RCC 7860 (cell line): ENCODE measurements at regions not wholly inside any gene's neighbourhood (a gene's known extent, or its start where the extent isn't known, plus 50 kb on each side); places are given as distances from the start of the nearest gene placed in this dataset.

Source experiments
- DNase-seq: peaks from one replicate; pipeline ENCODE4 v3.0.0-alpha.2; 2015; ENCODE audit warnings: low spot score
- FAIRE-seq: peaks from 2 replicates; lab custom pipeline; 2012; peaks lifted over from hg19 to GRCh38; lab: Jason Lieb, UNC

DNA sequence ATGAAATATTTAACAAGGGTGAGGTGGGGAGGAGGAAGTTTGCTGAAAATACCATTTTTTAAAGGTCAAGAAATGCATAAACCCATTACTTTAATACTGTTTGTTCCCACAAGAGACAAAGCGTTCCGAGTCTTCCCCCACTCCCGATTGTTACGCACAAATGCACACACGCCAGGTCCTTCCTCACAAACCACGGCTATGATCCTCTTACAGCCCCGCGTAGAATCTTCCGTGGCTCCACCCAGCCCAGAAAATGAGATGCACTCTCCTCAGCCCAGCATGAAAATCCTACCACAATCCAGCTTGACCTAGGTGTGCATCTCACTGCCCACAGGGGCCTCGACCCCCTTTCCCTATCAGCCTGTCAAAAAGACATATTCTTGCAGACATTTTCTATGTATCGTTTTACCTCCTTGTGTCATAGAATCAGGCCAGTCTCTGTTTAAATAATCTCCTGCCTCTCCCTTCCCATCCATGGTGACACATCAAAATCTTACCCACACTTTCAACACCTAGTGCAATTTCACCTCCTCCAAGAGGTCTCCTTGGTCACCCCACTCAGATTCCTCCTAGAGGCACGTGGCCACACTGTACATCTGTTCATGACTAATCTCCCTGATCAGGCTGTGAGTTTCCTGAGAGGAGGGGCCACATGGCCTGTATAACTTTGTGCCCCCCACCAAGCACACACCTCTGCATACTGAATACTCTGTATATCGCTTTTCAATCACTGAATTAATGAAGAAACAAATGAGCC, 491.0 kb upstream of the KLHL29 start:
- FAIRE-seq = no peak
- no peak for DNase-seq

DNA sequence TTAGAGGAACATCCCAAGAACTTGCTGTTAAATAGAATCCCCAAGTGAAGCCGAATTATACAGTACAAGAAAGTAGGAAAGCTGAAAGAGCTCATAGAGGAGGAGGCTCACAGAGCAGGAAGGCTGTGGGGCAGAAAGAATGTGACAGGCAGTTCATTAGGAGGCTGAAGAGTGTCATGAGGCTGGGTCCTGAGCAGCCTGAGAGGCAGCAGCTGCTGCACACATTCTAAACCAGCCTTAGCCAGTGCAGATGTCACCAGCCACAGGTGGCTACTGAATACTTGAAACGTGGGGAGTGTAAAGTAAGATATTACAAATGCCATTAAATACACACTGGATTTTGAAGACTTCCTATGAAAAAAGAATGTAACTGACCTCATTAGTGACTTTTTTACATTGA, 490.2 kb upstream of the KLHL29 start:
- no peak for FAIRE-seq
- no peak for DNase-seq

GRCh38 chr2:22897428-22897827, 487.6 kb upstream of the KLHL29 start:
- DNase-seq (no peak), FAIRE-seq (no peak)

- no peak for DNase-seq
- FAIRE-seq = no peak
These were observed 484.3 kb upstream of the KLHL29 start for GRCh38 chr2:22900674-22901073.

DNA sequence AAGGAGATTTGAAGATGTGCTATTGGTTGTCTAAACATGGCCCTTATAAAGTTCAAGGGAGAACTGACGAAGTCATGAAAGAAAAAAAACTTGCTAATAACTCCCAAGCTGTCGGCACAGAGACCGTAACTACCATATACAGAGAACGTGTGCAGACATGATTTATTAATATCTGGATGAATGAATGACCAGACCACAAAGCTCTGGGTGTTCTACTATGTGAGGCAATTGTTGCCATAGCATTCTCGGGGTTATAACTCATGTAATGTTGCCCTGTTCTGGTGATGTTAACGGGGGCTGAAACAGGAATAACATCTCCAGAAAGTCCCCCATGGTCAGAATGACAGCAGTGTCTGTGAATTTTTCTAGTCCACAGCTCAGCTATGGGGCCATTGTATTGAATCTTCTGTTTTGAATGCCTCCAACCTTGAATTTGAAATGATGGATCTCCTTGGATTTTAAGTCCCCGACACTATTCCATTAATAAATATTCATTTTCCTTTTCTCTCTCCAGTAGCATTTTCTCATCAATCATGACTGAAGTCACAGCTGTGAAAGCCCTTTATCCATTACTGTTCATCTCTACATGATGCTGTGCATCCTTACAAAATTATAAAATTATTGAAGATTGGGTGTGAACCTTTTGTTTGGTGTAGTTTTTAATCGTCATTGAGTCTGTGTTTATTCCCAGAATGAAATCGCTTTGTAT, 483.4 kb upstream of the KLHL29 start:
- FAIRE-seq (no peak), DNase-seq (no peak)

DNA sequence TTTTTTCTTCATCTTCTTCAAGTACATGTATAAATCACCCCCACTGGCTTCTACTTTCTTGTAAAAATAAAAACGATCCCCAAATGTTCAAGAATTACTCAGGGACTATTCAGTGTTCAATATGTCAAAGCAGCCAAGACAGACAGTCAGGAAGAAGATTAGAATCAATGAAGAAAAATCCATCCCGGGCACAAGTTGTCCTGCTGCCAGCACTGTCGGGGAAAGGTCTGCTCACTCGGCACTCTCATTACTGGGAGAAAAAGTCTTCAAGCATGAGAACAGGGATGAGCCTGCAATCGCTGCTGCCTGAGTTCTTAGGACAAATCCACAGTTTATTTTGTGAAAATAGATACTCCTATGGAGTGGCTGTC, 482.8 kb upstream of the KLHL29 start:
- FAIRE-seq = no peak
- no peak for DNase-seq

- no peak for DNase-seq
- no peak for FAIRE-seq
These were observed 482.3 kb upstream of the KLHL29 start for GRCh38 chr2:22902662-22903165.

DNA sequence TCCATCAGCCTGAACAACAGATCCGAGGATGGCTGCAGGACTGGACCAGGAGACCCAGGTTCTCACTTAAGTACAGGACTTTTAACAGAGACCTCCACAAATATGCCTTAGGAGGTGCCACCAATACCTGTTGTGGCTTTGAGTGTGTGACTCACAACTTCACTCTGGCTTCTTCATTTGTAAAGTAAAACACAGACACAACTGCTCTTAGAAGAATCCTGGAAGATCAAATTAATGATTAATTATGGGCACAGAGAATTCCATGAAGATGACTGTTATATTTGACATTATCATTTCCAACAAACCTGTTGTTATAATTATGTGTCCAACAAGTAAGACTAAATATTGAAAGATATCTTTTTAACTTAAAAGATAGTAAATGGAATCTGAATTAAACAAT, 481.4 kb upstream of the KLHL29 start:
- DNase-seq (no peak), FAIRE-seq (no peak)

DNA sequence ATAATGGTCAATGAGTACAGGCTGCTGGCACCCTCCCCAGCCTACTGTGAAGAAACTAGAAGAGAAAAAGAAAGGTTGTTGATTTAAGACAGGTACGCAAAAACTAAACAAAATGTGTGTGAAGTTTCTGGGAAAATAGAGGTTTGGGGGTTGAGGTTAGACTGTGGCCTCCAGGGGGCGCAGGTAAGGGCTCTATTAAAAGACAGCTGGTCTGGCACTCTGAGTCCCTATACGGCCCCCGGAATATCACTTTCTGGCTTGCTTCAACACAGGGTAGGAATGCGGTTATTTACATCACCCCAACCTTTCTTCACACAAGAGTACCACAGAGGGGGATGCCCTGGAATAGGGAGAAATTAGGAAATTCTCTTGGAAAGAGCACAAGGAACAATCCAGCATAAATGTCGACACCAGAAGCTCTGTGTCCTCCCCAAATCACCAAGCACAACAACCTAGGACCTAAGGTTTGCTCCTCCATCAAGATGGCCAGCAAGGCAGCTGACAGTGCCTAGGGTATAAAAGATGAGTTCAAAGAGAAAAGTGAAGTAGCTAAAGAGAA, 480.8 kb upstream of the KLHL29 start:
- DNase-seq (no peak), FAIRE-seq (no peak)

- FAIRE-seq (no peak), DNase-seq (no peak)
These were observed 477.6 kb upstream of the KLHL29 start for GRCh38 chr2:22907330-22907729.

GRCh38 chr2:22912398-22912797, 472.6 kb upstream of the KLHL29 start:
- DNase-seq = no peak

DNA sequence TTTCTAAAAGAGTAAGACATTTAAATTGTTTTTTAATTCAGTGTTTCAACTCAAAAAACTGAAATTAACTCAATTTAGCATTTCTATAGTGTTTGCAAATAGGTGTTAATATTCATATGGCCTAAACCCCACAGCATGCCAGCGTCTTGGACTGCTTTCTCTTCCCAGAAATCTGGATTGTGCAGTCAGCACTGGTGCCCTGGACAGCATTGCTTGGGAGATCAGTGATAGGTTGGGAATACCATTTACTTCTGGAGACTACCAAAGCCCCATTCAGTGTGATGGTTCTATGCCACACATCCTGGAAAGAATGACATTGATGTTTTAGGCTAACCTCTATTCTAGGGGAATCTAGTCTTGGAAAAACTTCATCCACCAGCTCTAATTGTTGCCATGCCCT, 455.0 kb upstream of the KLHL29 start:
- FAIRE-seq = no peak

More at GRCh38 chr2:22912398-22912797, 472.6 kb upstream of the KLHL29 start:
- no peak for FAIRE-seq

GRCh38 chr2:22930781-22931180, 454.2 kb upstream of the KLHL29 start:
- DNase-seq = no peak
- no peak for FAIRE-seq

More for the DNA sequence above, 455.0 kb upstream of the KLHL29 start:
- DNase-seq = no peak

DNA sequence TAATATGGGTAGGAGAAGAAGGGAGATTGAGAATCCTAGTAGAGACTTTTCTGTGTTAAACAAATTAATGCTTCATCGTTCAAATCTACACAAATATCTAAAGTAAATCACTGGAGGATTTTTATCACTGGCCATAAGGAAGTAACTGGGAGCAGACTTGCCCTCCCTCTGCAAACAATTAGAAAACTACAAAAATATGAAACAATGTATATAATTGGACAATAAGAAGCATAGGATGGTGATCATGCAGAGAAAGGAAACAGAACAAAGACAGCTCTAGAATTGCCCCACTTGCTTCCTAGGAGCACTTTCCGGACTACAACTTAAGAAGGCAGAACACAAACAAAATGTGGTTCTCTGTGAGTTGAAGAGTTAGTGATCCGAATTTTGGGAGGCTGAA, 452.7 kb upstream of the KLHL29 start:
- DNase-seq = no peak
- no peak for FAIRE-seq

GRCh38 chr2:22934747-22935146, 450.2 kb upstream of the KLHL29 start:
- DNase-seq (no peak), FAIRE-seq (no peak)

- DNase-seq (no peak), FAIRE-seq (no peak)
These were observed 442.5 kb upstream of the KLHL29 start for GRCh38 chr2:22942441-22942840.

GRCh38 chr2:22944143-22944542, 440.8 kb upstream of the KLHL29 start:
- no peak for FAIRE-seq
- no peak for DNase-seq

- DNase-seq = no peak
- FAIRE-seq = no peak
These were observed 438.4 kb upstream of the KLHL29 start for GRCh38 chr2:22946553-22946952.

- FAIRE-seq = no peak
- DNase-seq = no peak
These were observed 437.2 kb upstream of the KLHL29 start for GRCh38 chr2:22947741-22948140.

DNA sequence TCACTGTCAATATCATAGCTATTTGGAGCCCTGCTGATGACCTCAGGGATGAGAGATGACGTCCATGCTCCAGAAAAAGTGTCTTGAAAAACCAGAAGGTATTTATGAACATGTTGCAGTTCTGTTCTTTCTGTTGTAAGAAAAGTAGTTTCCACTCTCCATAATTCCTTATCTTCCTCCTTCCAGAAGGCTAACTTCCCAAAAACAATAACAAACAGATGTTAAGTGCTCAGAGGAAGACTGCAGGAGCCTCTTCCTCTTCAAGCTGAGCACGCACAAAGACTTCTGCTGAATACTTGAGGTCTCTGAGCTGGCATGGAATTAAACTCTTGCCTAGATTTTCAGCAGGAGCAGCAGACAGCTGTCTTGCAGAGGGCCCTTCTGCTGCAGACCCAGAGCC, 434.5 kb upstream of the KLHL29 start:
- DNase-seq (no peak), FAIRE-seq (no peak)

GRCh38 chr2:22952656-22953225, 432.2 kb upstream of the KLHL29 start:
- FAIRE-seq (no peak), DNase-seq (no peak)

DNA sequence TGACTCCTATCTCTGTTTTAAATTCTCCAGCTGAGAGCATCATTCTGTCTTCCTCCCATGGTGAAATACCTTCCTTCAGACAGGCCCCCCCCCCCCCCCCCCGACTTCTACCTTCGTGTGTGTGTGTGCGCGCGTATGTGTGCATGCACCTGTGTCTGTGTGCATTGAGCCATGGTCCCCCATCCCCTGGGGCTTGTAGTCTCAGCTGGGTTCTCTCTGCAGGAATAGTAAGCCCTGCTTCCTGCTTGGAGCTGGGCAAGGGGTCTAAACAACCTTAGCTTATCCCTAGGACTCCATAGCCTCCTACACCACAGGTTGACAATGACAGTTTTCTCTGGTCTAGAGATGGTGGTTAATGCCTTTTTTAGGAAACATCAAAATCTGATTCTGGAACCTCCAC, 427.5 kb upstream of the KLHL29 start:
- no peak for DNase-seq
- FAIRE-seq = no peak
